GM10266 (cell line): ENCODE measurements at regions not wholly inside any gene's neighbourhood (a gene's known extent, or its start where the extent isn't known, plus 50 kb on each side); places are given as distances from the start of the nearest gene placed in this dataset.
A peak's percentile ranks its signal among the peaks of the same experiment; 100 is the strongest.
"Not testable (repeated sequence)": the region's sequence is repeated elsewhere in the genome, so short reads cannot be mapped to it uniquely, and the experiment has no call there.

Experiments used
- DNase-seq: peaks from one replicate; pipeline ENCODE4 v3.0.0; 2012; ENCODE audit errors: extremely low spot score
- CTCF ChIP-seq: IDR thresholded peaks from 2 replicates; pipeline ENCODE4 v1.5.1; 2012; ENCODE audit warnings: mild to moderate bottlenecking, low read depth; ENCODE audit not compliant: control insufficient read depth, insufficient read depth; ENCODE audit errors: missing control alignments

GRCh38 chrX:142613403-142613802 is 408.3 kb upstream of the MAGEC2 start:
- DNase-seq, result no peak
- TF ChIP-seq CTCF, result no peak

- peak; percentile 8 for TF ChIP-seq CTCF
- DNase-seq, result not testable (repeated sequence)
These were observed 401.5 kb upstream of the MAGEC2 start for GRCh38 chrX:142606629-142607028.

GRCh38 chrX:142601792-142602191 is 396.7 kb upstream of the MAGEC2 start:
- no peak for DNase-seq
- TF ChIP-seq CTCF, result no peak

- no peak for DNase-seq
- TF ChIP-seq CTCF, result no peak
These were observed 388.3 kb upstream of the MAGEC2 start for GRCh38 chrX:142593361-142593862.

GRCh38 chrX:142576615-142577014 is 371.5 kb upstream of the MAGEC2 start:
- no peak for TF ChIP-seq CTCF
- DNase-seq, result no peak

GRCh38 chrX:142549923-142550322 is 344.8 kb upstream of the MAGEC2 start:
- no peak for DNase-seq
- no peak for TF ChIP-seq CTCF

- DNase-seq, result no peak
- TF ChIP-seq CTCF, result no peak
These were observed 300.7 kb upstream of the MAGEC2 start for GRCh38 chrX:142505839-142506238.
